IMR-90 (cell line): ENCODE measurements at regions not wholly inside any gene's neighbourhood (a gene's known extent, or its start where the extent isn't known, plus 50 kb on each side); places are given as distances from the start of the nearest gene placed in this dataset.

ENCODE experiments used
- ATAC-seq: fragments of 200-7000 bp; cut with Tn5 transposase; 2 replicates; pipeline ENCODE4 v1.9.1; 2020; ENCODE audit warnings: low read depth, mild to moderate bottlenecking, moderate library complexity
- BruUV-seq: library from RNA; stranded (reverse); fragments of 400-500 nt; replicated peaks from 2 replicates; lab custom pipeline; 2021; lab: Mats Ljungman, UMichigan
- CTCF ChIA-PET: fragments of 300-600 bp; formaldehyde crosslinking; extraction: SDS; loops from one replicate; lab custom pipeline; 2021; ENCODE audit warnings: antibody characterized with exemption; lab: Yijun Ruan, JAX
- POLR2A ChIA-PET: fragments of 300-600 bp; sonication (Branson Sonifier 250); formaldehyde crosslinking; loops from one replicate; lab custom pipeline; 2022; ENCODE audit warnings: antibody characterized with exemption; ENCODE audit not compliant: unreplicated experiment; lab: Charles Lee
- DNase-seq: peaks from one replicate; pipeline ENCODE4 v3.0.0; 2013
- H2AFZ ChIP-seq: replicated peaks from 2 replicates; pipeline ENCODE3; 2013; ENCODE audit warnings: low read length, mild to moderate bottlenecking; ENCODE audit not compliant: poor library complexity
- H2AK5ac ChIP-seq: 2 replicates; pipeline ENCODE4 v1.6.1; 2013; ENCODE audit warnings: low read depth, low read length, inconsistent platforms
- H2AK9ac ChIP-seq: replicated peaks from 2 replicates; pipeline ENCODE3; 2013; ENCODE audit warnings: mild to moderate bottlenecking, low read depth, low read length, moderate library complexity; ENCODE audit not compliant: poor library complexity
- H2BK120ac ChIP-seq: 2 replicates; pipeline ENCODE4 v1.6.1; 2013; ENCODE audit warnings: low read depth, low read length, inconsistent platforms
- H2BK15ac ChIP-seq: 3 replicates; pipeline ENCODE4 v1.6.1; 2013; ENCODE audit warnings: low read depth, low read length, inconsistent platforms
- H2BK20ac ChIP-seq: 2 replicates; pipeline ENCODE4 v1.6.1; 2013; ENCODE audit warnings: low read depth, mild to moderate bottlenecking, inconsistent platforms, low read length, moderate library complexity
- H2BK5ac ChIP-seq: 2 replicates; pipeline ENCODE4 v1.6.1; 2013; ENCODE audit warnings: mild to moderate bottlenecking, low read depth, low read length, inconsistent platforms; ENCODE audit not compliant: poor library complexity, severe bottlenecking
- H3K14ac ChIP-seq: replicated peaks from 2 replicates; pipeline ENCODE4 v1.6.1; 2013; ENCODE audit warnings: low read depth, low read length, inconsistent platforms
- H3K18ac ChIP-seq: 2 replicates; pipeline ENCODE4 v1.6.1; 2013; ENCODE audit warnings: low read depth, low read length, control low read depth
- H3K23ac ChIP-seq: 2 replicates; pipeline ENCODE4 v1.6.1; 2013; ENCODE audit warnings: low read depth, low read length, inconsistent platforms
- H3K27ac ChIP-seq: 2 replicates; pipeline ENCODE4 v1.5.1; 2013; ENCODE audit warnings: mild to moderate bottlenecking, control low read depth, low read length; ENCODE audit not compliant: insufficient read depth
- H3K27me3 ChIP-seq: 2 replicates; pipeline ENCODE4 v1.6.1; 2013; ENCODE audit warnings: low read length; ENCODE audit not compliant: control insufficient read depth, insufficient read depth
- H3K36me3 ChIP-seq: 2 replicates; pipeline ENCODE4 v1.6.1; 2013; ENCODE audit warnings: low read length, mixed read lengths; ENCODE audit not compliant: control insufficient read depth, insufficient read depth
- H3K4ac ChIP-seq: 2 replicates; pipeline ENCODE4 v1.6.1; 2013; ENCODE audit warnings: low read depth, low read length, inconsistent platforms
- H3K4me1 ChIP-seq: 2 replicates; pipeline ENCODE4 v1.6.1; 2013; ENCODE audit warnings: low read length, mixed read lengths; ENCODE audit not compliant: control insufficient read depth, insufficient read depth
- H3K4me2 ChIP-seq: 2 replicates; pipeline ENCODE4 v1.6.1; 2013; ENCODE audit warnings: low read depth, mild to moderate bottlenecking, control low read depth, low read length, moderate library complexity
- H3K4me3 ChIP-seq: 2 replicates; pipeline ENCODE4 v1.5.1; 2013; ENCODE audit warnings: low read depth, mild to moderate bottlenecking, control low read depth, low read length, moderate library complexity; ENCODE audit not compliant: insufficient read depth
- H3K56ac ChIP-seq: 2 replicates; pipeline ENCODE4 v1.6.1; 2013; ENCODE audit warnings: low read length, inconsistent platforms; ENCODE audit not compliant: insufficient read depth; ENCODE audit errors: extremely low read depth
- H3K79me1 ChIP-seq, 2 experiments: 2 replicates each; pipeline ENCODE4 v1.6.1; 2013; ENCODE audit warnings: low read length in 2 of 2, inconsistent platforms in 1 of 2, low read depth in 1 of 2
- H3K9ac ChIP-seq: 2 replicates; pipeline ENCODE4 v1.6.1; 2013; ENCODE audit warnings: low read depth, low read length, control low read depth
- H3K9me1 ChIP-seq: 2 replicates; pipeline ENCODE4 v1.6.1; 2013; ENCODE audit warnings: low read length, inconsistent platforms; ENCODE audit not compliant: insufficient read depth
- H3K9me3 ChIP-seq: 2 replicates; pipeline ENCODE4 v1.6.1; 2013; ENCODE audit warnings: low read length; ENCODE audit not compliant: control insufficient read depth, insufficient read depth
- H4K20me1 ChIP-seq: 2 replicates; pipeline ENCODE4 v1.6.1; 2013; ENCODE audit warnings: low read length, inconsistent platforms; ENCODE audit not compliant: insufficient read depth
- H4K5ac ChIP-seq: 2 replicates; pipeline ENCODE4 v1.6.1; 2013; ENCODE audit warnings: mild to moderate bottlenecking, low read depth, low read length, control low read depth
- H4K8ac ChIP-seq, 2 experiments: 2 replicates each; pipeline ENCODE4 v1.6.1; 2013; ENCODE audit warnings: low read depth in 2 of 2, low read length in 2 of 2, control low read depth in 1 of 2, inconsistent platforms in 1 of 2
- H4K91ac ChIP-seq: 2 replicates; pipeline ENCODE4 v1.6.1; 2013; ENCODE audit warnings: low read depth, low read length, inconsistent platforms; ENCODE audit not compliant: insufficient read depth
- BHLHE40 ChIP-seq: fragments of 150-350 bp; IDR thresholded peaks from 2 replicates; pipeline ENCODE4 v1.6.1; 2016; ENCODE audit warnings: mild to moderate bottlenecking, low read depth, low read length
- CEBPB ChIP-seq: IDR thresholded peaks from 2 replicates; pipeline ENCODE4 v1.6.1; 2012; ENCODE audit warnings: low read depth, low read length, improper control_type of control experiment
- CHD1 ChIP-seq: IDR thresholded peaks from 2 replicates; pipeline ENCODE4 v1.6.1; 2012; ENCODE audit warnings: low read depth, low read length, improper control_type of control experiment
- FOS ChIP-seq: fragments of 150-350 bp; IDR thresholded peaks from 2 replicates; pipeline ENCODE4 v1.6.1; 2016; ENCODE audit warnings: low read depth, low read length
- MAFK ChIP-seq: IDR thresholded peaks from 2 replicates; pipeline ENCODE4 v1.6.1; 2012; ENCODE audit warnings: low read depth, low read length, improper control_type of control experiment
- MAZ ChIP-seq: IDR thresholded peaks from 2 replicates; pipeline ENCODE4 v1.6.1; 2012; ENCODE audit warnings: low read depth, mild to moderate bottlenecking, low read length, improper control_type of control experiment, moderate library complexity, borderline replicate concordance
- MXI1 ChIP-seq: IDR thresholded peaks from 2 replicates; pipeline ENCODE4 v1.6.1; 2012; ENCODE audit warnings: low read depth, mild to moderate bottlenecking, low read length, moderate library complexity, borderline replicate concordance
- NFE2L2 ChIP-seq: fragments of 150-350 bp; IDR thresholded peaks from 2 replicates; pipeline ENCODE4 v1.6.1; 2016; ENCODE audit warnings: low read depth, mild to moderate bottlenecking, low read length
- POLR2A ChIP-seq: IDR thresholded peaks from 2 replicates; pipeline ENCODE4 v1.6.1; 2012; ENCODE audit warnings: mild to moderate bottlenecking, low read depth, low read length
- RAD21 ChIP-seq: IDR thresholded peaks from 2 replicates; pipeline ENCODE4 v1.6.1; 2012; ENCODE audit warnings: low read length, improper control_type of control experiment
- RCOR1 ChIP-seq: IDR thresholded peaks from 2 replicates; pipeline ENCODE4 v1.6.1; 2012; ENCODE audit warnings: mild to moderate bottlenecking, low read length, improper control_type of control experiment; ENCODE audit not compliant: insufficient replicate concordance
- RFX5 ChIP-seq: IDR thresholded peaks from 2 replicates; pipeline ENCODE4 v1.8.0; 2012; ENCODE audit warnings: low read depth, mild to moderate bottlenecking, low read length, moderate library complexity
- SMC3 ChIP-seq: fragments of 150-350 bp; IDR thresholded peaks from 2 replicates; pipeline ENCODE4 v1.6.1; 2016; ENCODE audit warnings: low read depth, mild to moderate bottlenecking, antibody characterized with exemption, low read length, moderate library complexity
- WGBS, 2 experiments: methylation state at CpG; one replicate each; pipeline versions ENCODE4 v1.1.5 to v1.1.7; 2013; ENCODE audit warnings: missing lambda C conversion rate in 2 of 2; ENCODE audit not compliant: insufficient read length in 1 of 2; ENCODE audit errors: extremely low coverage in 2 of 2; 5-methylcytosine and 5-hydroxymethylcytosine counted together
- dilution Hi-C: fragments of 300-500 bp; cut with HindIII; formaldehyde crosslinking; loops from one replicate; pipeline ENCODE4 v1.14.3; 2018; ENCODE audit warnings: low sequenced_read_pairs; ENCODE audit not compliant: unreplicated experiment
- in situ Hi-C: fragments of 300-500 bp; cut with MboI; formaldehyde crosslinking; loops from 3 replicates; pipeline ENCODE4 v1.14.3; 2019; ENCODE audit warnings: low sequenced_read_pairs, inconsistent platforms, mixed read lengths
- intact Hi-C: fragments of 100-400 bp; cut with micrococcal nuclease; formaldehyde crosslinking; loops from 2 replicates; pipeline ENCODE4 v1.10.0; 2022
- TF ChIP-seq, protein P1 (sequence below): fragments of 150-350 bp; IDR thresholded peaks from 2 replicates; pipeline ENCODE4 v1.6.1; 2017; ENCODE audit warnings: mild to moderate bottlenecking, antibody characterized with exemption, low read length, low read depth
- TF ChIP-seq, protein P2 (sequence below): fragments of 150-350 bp; IDR thresholded peaks from 2 replicates; pipeline ENCODE4 v1.6.1; 2016; ENCODE audit warnings: low read depth, mild to moderate bottlenecking, low read length, moderate library complexity, borderline replicate concordance
- TF ChIP-seq, protein P3 (sequence below): conservative IDR thresholded peaks from 2 replicates; pipeline ENCODE4 v1.5.1; 2012; ENCODE audit warnings: mild to moderate bottlenecking, low read depth, low read length, improper control_type of control experiment

DNA sequence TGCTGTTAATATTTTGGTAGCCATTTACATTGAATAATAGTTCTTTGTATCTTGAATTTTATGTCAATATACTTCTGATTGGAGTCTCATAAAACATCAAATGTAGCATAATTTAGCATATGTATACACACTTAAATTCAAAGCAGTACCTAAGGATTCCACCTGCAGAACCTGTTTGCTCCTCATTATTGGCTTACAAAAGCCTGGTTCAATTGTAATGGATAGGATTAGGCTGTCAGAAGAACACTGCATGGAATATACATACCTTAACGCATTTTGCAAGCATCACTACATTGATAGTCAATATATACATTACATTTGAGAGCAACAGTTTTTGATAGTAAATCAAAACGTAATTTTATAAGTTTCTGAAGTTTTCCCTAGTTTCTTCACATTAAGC is 711.3 kb upstream of the COX7C start:
- POLR2A ChIA-PET = no interaction called here
- ATAC-seq = no peak

More for the DNA sequence above, 711.3 kb upstream of the COX7C start:
- no peaks in the 10 kb centered on the region for H3K27me3 ChIP-seq
- H3K4me1 ChIP-seq = no peaks in the 10 kb centered on the region
- TF ChIP-seq BHLHE40 = no peak
- no peak for TF ChIP-seq CHD1
- TF ChIP-seq, protein P1, sequence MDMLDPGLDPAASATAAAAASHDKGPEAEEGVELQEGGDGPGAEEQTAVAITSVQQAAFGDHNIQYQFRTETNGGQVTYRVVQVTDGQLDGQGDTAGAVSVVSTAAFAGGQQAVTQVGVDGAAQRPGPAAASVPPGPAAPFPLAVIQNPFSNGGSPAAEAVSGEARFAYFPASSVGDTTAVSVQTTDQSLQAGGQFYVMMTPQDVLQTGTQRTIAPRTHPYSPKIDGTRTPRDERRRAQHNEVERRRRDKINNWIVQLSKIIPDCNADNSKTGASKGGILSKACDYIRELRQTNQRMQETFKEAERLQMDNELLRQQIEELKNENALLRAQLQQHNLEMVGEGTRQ = no peak
- TF ChIP-seq MAFK = no peak
- TF ChIP-seq FOS = no peak
- TF ChIP-seq NFE2L2 = no peak
- TF ChIP-seq, protein P2, sequence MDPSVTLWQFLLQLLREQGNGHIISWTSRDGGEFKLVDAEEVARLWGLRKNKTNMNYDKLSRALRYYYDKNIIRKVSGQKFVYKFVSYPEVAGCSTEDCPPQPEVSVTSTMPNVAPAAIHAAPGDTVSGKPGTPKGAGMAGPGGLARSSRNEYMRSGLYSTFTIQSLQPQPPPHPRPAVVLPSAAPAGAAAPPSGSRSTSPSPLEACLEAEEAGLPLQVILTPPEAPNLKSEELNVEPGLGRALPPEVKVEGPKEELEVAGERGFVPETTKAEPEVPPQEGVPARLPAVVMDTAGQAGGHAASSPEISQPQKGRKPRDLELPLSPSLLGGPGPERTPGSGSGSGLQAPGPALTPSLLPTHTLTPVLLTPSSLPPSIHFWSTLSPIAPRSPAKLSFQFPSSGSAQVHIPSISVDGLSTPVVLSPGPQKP = no peak
- no peak for TF ChIP-seq MXI1
- no peak for TF ChIP-seq POLR2A
- TF ChIP-seq SMC3 = no peak
- TF ChIP-seq, protein P3, sequence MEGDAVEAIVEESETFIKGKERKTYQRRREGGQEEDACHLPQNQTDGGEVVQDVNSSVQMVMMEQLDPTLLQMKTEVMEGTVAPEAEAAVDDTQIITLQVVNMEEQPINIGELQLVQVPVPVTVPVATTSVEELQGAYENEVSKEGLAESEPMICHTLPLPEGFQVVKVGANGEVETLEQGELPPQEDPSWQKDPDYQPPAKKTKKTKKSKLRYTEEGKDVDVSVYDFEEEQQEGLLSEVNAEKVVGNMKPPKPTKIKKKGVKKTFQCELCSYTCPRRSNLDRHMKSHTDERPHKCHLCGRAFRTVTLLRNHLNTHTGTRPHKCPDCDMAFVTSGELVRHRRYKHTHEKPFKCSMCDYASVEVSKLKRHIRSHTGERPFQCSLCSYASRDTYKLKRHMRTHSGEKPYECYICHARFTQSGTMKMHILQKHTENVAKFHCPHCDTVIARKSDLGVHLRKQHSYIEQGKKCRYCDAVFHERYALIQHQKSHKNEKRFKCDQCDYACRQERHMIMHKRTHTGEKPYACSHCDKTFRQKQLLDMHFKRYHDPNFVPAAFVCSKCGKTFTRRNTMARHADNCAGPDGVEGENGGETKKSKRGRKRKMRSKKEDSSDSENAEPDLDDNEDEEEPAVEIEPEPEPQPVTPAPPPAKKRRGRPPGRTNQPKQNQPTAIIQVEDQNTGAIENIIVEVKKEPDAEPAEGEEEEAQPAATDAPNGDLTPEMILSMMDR = no peak
- TF ChIP-seq RAD21 = no peak
- no peak for TF ChIP-seq CEBPB
- no peak for TF ChIP-seq RFX5
- TF ChIP-seq MAZ = no peak
- TF ChIP-seq RCOR1 = no peak
- no peak overlapping the region for H4K5ac ChIP-seq
- H3K9me3 ChIP-seq = peaks cover 5% of the 10 kb centered on the region
- H3K18ac ChIP-seq = no peak overlapping the region
- in situ Hi-C loops (no loop called here), dilution Hi-C loops (no loop called here), intact Hi-C loops (no loop called here)
- H3K27ac ChIP-seq = no peak overlapping the region
- H2BK15ac ChIP-seq = no peak overlapping the region
- H2AK9ac ChIP-seq = no peak overlapping the region
- no peak overlapping the region for H2AK5ac ChIP-seq
- BruUV-seq = no TSS peak
- CTCF ChIA-PET = no interaction called here
- no peak overlapping the region for H2AFZ ChIP-seq
- no peak overlapping the region for H3K56ac ChIP-seq
- no peak for DNase-seq
- no peak overlapping the region for H4K8ac ChIP-seq
- no peak overlapping the region for H3K4me2 ChIP-seq
- no peaks in the 10 kb centered on the region for H3K9me1 ChIP-seq
- H2BK120ac ChIP-seq = no peak overlapping the region
- no peak overlapping the region for H3K4me3 ChIP-seq
- no peak overlapping the region for H2BK20ac ChIP-seq
- no CpG with 5 or more reads among the region's 2 CpGs for WGBS, 2 experiments
- H3K4ac ChIP-seq = no peak overlapping the region
- H3K9ac ChIP-seq = no peak overlapping the region
- no peaks in the 10 kb centered on the region for H3K79me1 ChIP-seq
- H3K14ac ChIP-seq = no peak overlapping the region
- no peak overlapping the region for H4K91ac ChIP-seq
- H4K20me1 ChIP-seq = no peaks in the 10 kb centered on the region
- no peaks in the 10 kb centered on the region for H3K36me3 ChIP-seq
- no peak overlapping the region for H2BK5ac ChIP-seq
- no peak overlapping the region for H3K23ac ChIP-seq
